ENCODE measurements at regions not wholly inside any gene's neighbourhood (a gene's known extent, or its start where the extent isn't known, plus 50 kb on each side); places are given as distances from the start of the nearest gene placed in this dataset.

- 45% methylated on average over 2 of the region's 2 CpGs; no CpG with 5 or more reads in 1 of the 2 experiments for WGBS, 2 experiments (ENCODE audit: extremely low coverage in 1 of 2, insufficient coverage in 1 of 2, insufficient read length in 1 of 2, insufficient replicate concordance in 2 of 2, low coverage in 1 of 2, low lambda C conversion rate in 2 of 2, missing lambda C conversion rate in 1 of 2)
- TF ChIP-seq GABPA (IDR thresholded peaks at IDR 0.05; ENCODE audit: borderline replicate concordance, insufficient read depth, low read length): no peak
- 0 out of 2 replicates have a peak, but pooled peaks have one; percentile 15 for TF ChIP-seq CREB1 (IDR thresholded peaks at IDR 0.05)
- TF ChIP-seq MAFK (IDR thresholded peaks at IDR 0.05; ENCODE audit: low read depth, low read length): no peak
- TF ChIP-seq PHF8 (conservative IDR thresholded peaks at IDR 0.05; ENCODE audit: low read depth, low read length): no peak
- no peak for TF ChIP-seq TCF12 (IDR thresholded peaks at IDR 0.05; ENCODE audit: low read depth, low read length)
- TF ChIP-seq, protein P1, sequence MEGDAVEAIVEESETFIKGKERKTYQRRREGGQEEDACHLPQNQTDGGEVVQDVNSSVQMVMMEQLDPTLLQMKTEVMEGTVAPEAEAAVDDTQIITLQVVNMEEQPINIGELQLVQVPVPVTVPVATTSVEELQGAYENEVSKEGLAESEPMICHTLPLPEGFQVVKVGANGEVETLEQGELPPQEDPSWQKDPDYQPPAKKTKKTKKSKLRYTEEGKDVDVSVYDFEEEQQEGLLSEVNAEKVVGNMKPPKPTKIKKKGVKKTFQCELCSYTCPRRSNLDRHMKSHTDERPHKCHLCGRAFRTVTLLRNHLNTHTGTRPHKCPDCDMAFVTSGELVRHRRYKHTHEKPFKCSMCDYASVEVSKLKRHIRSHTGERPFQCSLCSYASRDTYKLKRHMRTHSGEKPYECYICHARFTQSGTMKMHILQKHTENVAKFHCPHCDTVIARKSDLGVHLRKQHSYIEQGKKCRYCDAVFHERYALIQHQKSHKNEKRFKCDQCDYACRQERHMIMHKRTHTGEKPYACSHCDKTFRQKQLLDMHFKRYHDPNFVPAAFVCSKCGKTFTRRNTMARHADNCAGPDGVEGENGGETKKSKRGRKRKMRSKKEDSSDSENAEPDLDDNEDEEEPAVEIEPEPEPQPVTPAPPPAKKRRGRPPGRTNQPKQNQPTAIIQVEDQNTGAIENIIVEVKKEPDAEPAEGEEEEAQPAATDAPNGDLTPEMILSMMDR (IDR thresholded peaks at IDR 0.05; ENCODE audit: control extremely low read depth in 1 of 3, insufficient read depth in 1 of 3, low read depth in 1 of 3, low read length in 3 of 3): peak in 2 of 3 experiments; percentile 53 to 70; a peak in 3 of 4 replicates
- no peak for TF ChIP-seq JUND (IDR thresholded peaks at IDR 0.05; ENCODE audit: low read length)
Measured at GRCh38 chr6:66496659-66497058, 789.6 kb upstream of the EYS start.

More at GRCh38 chr6:66496659-66497058, 789.6 kb upstream of the EYS start:
- FAIRE-seq: no peak
- H2BK120ac ChIP-seq (replicated peaks; ENCODE audit: low read depth, low read length): no peak overlapping the region
- no peaks in the 10 kb centered on the region for H3K4me1 ChIP-seq (replicated peaks in 1 of 4; ENCODE audit: control insufficient read depth in 3 of 4, insufficient read depth in 4 of 4, low read length in 3 of 4)
- no peak overlapping the region for H2AFZ ChIP-seq (ENCODE audit: low read length)
- no peak overlapping the region for H2AK5ac ChIP-seq (ENCODE audit: low read depth, low read length)
- no peaks in the 10 kb centered on the region for H4K20me1 ChIP-seq (replicated peaks in 1 of 2; ENCODE audit: control insufficient read depth in 1 of 2, insufficient read depth in 2 of 2, low read length in 2 of 2)
- no peak overlapping the region for H2BK15ac ChIP-seq (ENCODE audit: low read length)
- no peaks in the 10 kb centered on the region for H3K27me3 ChIP-seq (replicated peaks in 1 of 4; ENCODE audit: control insufficient read depth in 3 of 4, extremely low read depth in 1 of 4, insufficient read depth in 3 of 4, low read length in 3 of 4)
- H3K4me2 ChIP-seq (ENCODE audit: insufficient read depth in 1 of 2, low read depth in 2 of 2, low read length in 2 of 2): no peak overlapping the region
- H2BK12ac ChIP-seq (ENCODE audit: low read depth, low read length): no peak overlapping the region
- H3K9me3 ChIP-seq (ENCODE audit: insufficient read depth in 2 of 2, low read depth in 1 of 2, low read length in 1 of 2): no peaks in the 10 kb centered on the region
- ChIA-PET POLR2A (ENCODE audit: partially characterized antibody) (no interaction called here), CTCF (ENCODE audit: partially characterized antibody) (interaction anchor here (0.6 to 2.5 kb wide), 16 partner anchors 9 to 1878 kb away, joined by 3 to 13 read pairs (median 3); no protein-coding TSS in a partner anchor)
- no peak overlapping the region for H3K56ac ChIP-seq (replicated peaks; ENCODE audit: insufficient read length, low read depth, low read length)
- no peak overlapping the region for H3K14ac ChIP-seq (ENCODE audit: insufficient read length)
- H3K4ac ChIP-seq (replicated peaks; ENCODE audit: insufficient read length, low read depth, low read length): no peak overlapping the region
- no peak overlapping the region for H3K27ac ChIP-seq (ENCODE audit: low read depth, low read length)
- H2BK20ac ChIP-seq (ENCODE audit: low read length): no peak overlapping the region
- no peak overlapping the region for H3K4me3 ChIP-seq (ENCODE audit: extremely low read depth in 1 of 4, insufficient read depth in 2 of 4, low read depth in 3 of 4, low read length in 4 of 4)
- no peak overlapping the region for H3K9ac ChIP-seq (replicated peaks in 1 of 4; ENCODE audit: extremely low read depth in 1 of 4, low read depth in 3 of 4, low read length in 3 of 4)
- H4K5ac ChIP-seq (ENCODE audit: insufficient read length, low read depth, low read length): no peak overlapping the region
- H3K18ac ChIP-seq (ENCODE audit: extremely low read depth, low read length): no peak overlapping the region
- no peaks in the 10 kb centered on the region for H3K79me1 ChIP-seq (ENCODE audit: low read depth, low read length)
- H3K23me2 ChIP-seq (ENCODE audit: low read depth, low read length): no peaks in the 10 kb centered on the region; the same call in 1 of the 2 replicates
- H4K91ac ChIP-seq (replicated peaks; ENCODE audit: insufficient read length, low read length): no peak overlapping the region
- H4K8ac ChIP-seq (ENCODE audit: extremely low read depth, insufficient read depth, low read length): no peak overlapping the region
- no peak overlapping the region for H2BK5ac ChIP-seq (ENCODE audit: low read depth, low read length)
- no peak overlapping the region for H3K23ac ChIP-seq (ENCODE audit: insufficient read length)
- H3K36me3 ChIP-seq (ENCODE audit: control insufficient read depth in 2 of 4, insufficient read depth in 4 of 4, low read length in 3 of 4): no peaks in the 10 kb centered on the region
- H3K79me2 ChIP-seq (ENCODE audit: control insufficient read depth in 1 of 2, insufficient read depth in 2 of 2, low read length in 2 of 2): no peaks in the 10 kb centered on the region
- DNase-seq (ENCODE audit: low read depth in 1 of 2, low spot score in 2 of 2): no peak

Data from H1 (cell line).